Effector CD4-positive, alpha-beta T cell (primary cell): ENCODE measurements at regions not wholly inside any gene's neighbourhood (a gene's known extent, or its start where the extent isn't known, plus 50 kb on each side); places are given as distances from the start of the nearest gene placed in this dataset.
"Not testable (repeated sequence)": the region's sequence is repeated elsewhere in the genome, so short reads cannot be mapped to it uniquely, and the experiment has no call there.

Source experiments
- DNase-seq: peaks from one replicate; pipeline ENCODE4 v3.0.0-alpha.2; 2020

GRCh38 chr15:88965097-88965496 lies 51.9 kb upstream of the MFGE8 start:
- DNase-seq: not testable (repeated sequence)

GRCh38 chr15:88970232-88970631 lies 57.1 kb upstream of the MFGE8 start:
- no peak for DNase-seq

- DNase-seq: no peak
Observed at GRCh38 chr15:88974392-88974791, 61.2 kb upstream of the MFGE8 start.

- DNase-seq: no peak
Observed at GRCh38 chr15:88975891-88976290, 62.7 kb upstream of the MFGE8 start.

GRCh38 chr15:88976656-88977055 lies 63.5 kb upstream of the MFGE8 start:
- no peak for DNase-seq

- DNase-seq: no peak
Observed at GRCh38 chr15:88979674-88980073, 66.5 kb upstream of the MFGE8 start.

GRCh38 chr15:88980498-88980897 lies 67.3 kb upstream of the MFGE8 start:
- DNase-seq: no peak

- no peak for DNase-seq
Observed at GRCh38 chr15:88981244-88982215, 68.4 kb upstream of the MFGE8 start.

GRCh38 chr15:88982304-88982945 lies 69.2 kb upstream of the MFGE8 start:
- no peak for DNase-seq

GRCh38 chr15:88982946-88983342 lies 69.8 kb upstream of the MFGE8 start:
- no peak for DNase-seq

- DNase-seq: no peak
Observed at GRCh38 chr15:88983861-88984429, 70.8 kb upstream of the MFGE8 start.

GRCh38 chr15:88985547-88986393 lies 72.6 kb upstream of the MFGE8 start:
- no peak for DNase-seq

- DNase-seq: no peak
Observed at GRCh38 chr15:88986949-88987590, 73.9 kb upstream of the MFGE8 start.

GRCh38 chr15:88987591-88987933 lies 74.4 kb upstream of the MFGE8 start:
- DNase-seq: no peak

- no peak for DNase-seq
Observed at GRCh38 chr15:88987934-88988671, 74.9 kb upstream of the MFGE8 start.

GRCh38 chr15:88989578-88989977 lies 76.4 kb upstream of the MFGE8 start:
- DNase-seq: no peak

GRCh38 chr15:88990185-88990679 lies 77.1 kb upstream of the MFGE8 start:
- DNase-seq: no peak

- DNase-seq: no peak
Observed at GRCh38 chr15:88992216-88992615, 79.0 kb upstream of the MFGE8 start.

GRCh38 chr15:88992912-88993376 lies 79.8 kb upstream of the MFGE8 start:
- no peak for DNase-seq

- DNase-seq: no peak
Observed at GRCh38 chr15:88993662-88994061, 80.5 kb upstream of the MFGE8 start.

GRCh38 chr15:88994286-88994685 lies 81.1 kb upstream of the MFGE8 start:
- no peak for DNase-seq
